Smooth muscle cell (in vitro differentiated cells): ENCODE measurements at regions not wholly inside any gene's neighbourhood (a gene's known extent, or its start where the extent isn't known, plus 50 kb on each side); places are given as distances from the start of the nearest gene placed in this dataset.

ENCODE experiments used
- DNase-seq: peaks from one replicate; lab custom pipeline; 2025; ENCODE audit not compliant: unreplicated experiment; lab: John Stamatoyannopoulos, UW
- H2AFZ ChIP-seq: fragments of 200-600 bp; sonication (generic); 2 replicates; pipeline ENCODE4 v1.6.0; 2016; ENCODE audit warnings: antibody characterized with exemption, low read depth, mild to moderate bottlenecking
- H3F3A ChIP-seq: fragments of 200-600 bp; sonication (generic); 2 replicates; pipeline ENCODE4 v1.6.0; 2017; ENCODE audit warnings: antibody characterized with exemption, low read depth
- H3K27ac ChIP-seq: fragments of 200-600 bp; sonication (generic); 2 replicates; pipeline ENCODE4 v1.5.1; 2016; ENCODE audit warnings: low read depth, mild to moderate bottlenecking
- H3K27me3 ChIP-seq: fragments of 200-600 bp; sonication (generic); 2 replicates; pipeline ENCODE4 v1.6.1; 2016; ENCODE audit warnings: low read depth, mild to moderate bottlenecking
- H3K36me3 ChIP-seq: fragments of 200-600 bp; sonication (generic); 2 replicates; pipeline ENCODE4 v1.5.1; 2016; ENCODE audit warnings: low read depth
- H3K4me1 ChIP-seq: fragments of 200-600 bp; sonication (generic); 2 replicates; pipeline ENCODE4 v1.5.1; 2016; ENCODE audit warnings: low read depth
- H3K4me2 ChIP-seq: fragments of 200-600 bp; sonication (generic); 2 replicates; pipeline ENCODE4 v1.6.0; 2016; ENCODE audit warnings: mild to moderate bottlenecking
- H3K4me3 ChIP-seq: fragments of 200-600 bp; sonication (generic); 2 replicates; pipeline ENCODE4 v1.5.1; 2016; ENCODE audit warnings: mild to moderate bottlenecking
- H3K79me2 ChIP-seq: fragments of 200-600 bp; sonication (generic); 2 replicates; pipeline ENCODE4 v1.6.0; 2016; ENCODE audit warnings: low read depth, mild to moderate bottlenecking
- H3K9ac ChIP-seq: fragments of 200-600 bp; sonication (generic); 2 replicates; pipeline ENCODE4 v1.6.0; 2016; ENCODE audit warnings: low read depth
- H3K9me3 ChIP-seq: fragments of 200-600 bp; sonication (generic); replicated peaks from 2 replicates; pipeline ENCODE4 v1.5.1; 2016; ENCODE audit warnings: low read depth
- H4K20me1 ChIP-seq: fragments of 200-600 bp; sonication (generic); 2 replicates; pipeline ENCODE4 v1.6.0; 2016; ENCODE audit warnings: low read depth
- WGBS: methylation state at CpG from one replicate; pipeline ENCODE4 v1.1.7; 2016; ENCODE audit warnings: low lambda C conversion rate; 5-methylcytosine and 5-hydroxymethylcytosine counted together
- TF ChIP-seq, protein P1 (sequence below): fragments of 200-600 bp; sonication (generic); IDR thresholded peaks from 2 replicates; pipeline ENCODE4 v1.5.1; 2017; ENCODE audit warnings: borderline replicate concordance, mild to moderate bottlenecking, antibody characterized with exemption; ENCODE audit not compliant: insufficient read depth, poor library complexity, severe bottlenecking

DNA sequence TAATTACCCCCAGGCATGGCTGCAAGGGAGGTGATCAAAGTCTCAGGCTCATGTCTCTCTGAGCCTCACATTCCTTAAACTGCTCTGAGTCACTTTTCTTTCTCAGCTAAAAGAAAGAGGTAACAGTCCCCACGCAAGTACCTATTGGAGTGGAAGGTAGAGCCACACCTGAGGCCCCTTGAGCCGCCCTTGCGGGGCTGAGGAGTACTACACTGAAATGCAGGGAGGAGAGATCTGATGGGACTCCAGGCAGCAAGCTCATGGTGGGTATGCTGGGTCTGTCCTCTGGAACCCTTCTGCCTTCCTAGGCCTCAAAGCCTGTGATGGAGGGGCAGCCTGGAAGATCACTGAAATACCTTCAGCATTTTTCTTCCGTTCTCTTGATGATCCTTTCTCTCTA, 960.0 kb downstream of the DNAJB9 start:
- Histone ChIP-seq H3K27ac (no peak overlapping the region), H4K20me1 (no peaks in the 10 kb centered on the region), H3F3A (no peaks in the 10 kb centered on the region), H3K4me2 (no peak overlapping the region), H3K27me3 (no peaks in the 10 kb centered on the region), H3K4me1 (no peaks in the 10 kb centered on the region), H3K9me3 (no peaks in the 10 kb centered on the region), H3K9ac (no peak overlapping the region), H3K79me2 (no peaks in the 10 kb centered on the region), H3K4me3 (no peak overlapping the region), H3K36me3 (no peaks in the 10 kb centered on the region), H2AFZ (no peak overlapping the region)
- DNase-seq, result no peak
- TF ChIP-seq, protein P1, sequence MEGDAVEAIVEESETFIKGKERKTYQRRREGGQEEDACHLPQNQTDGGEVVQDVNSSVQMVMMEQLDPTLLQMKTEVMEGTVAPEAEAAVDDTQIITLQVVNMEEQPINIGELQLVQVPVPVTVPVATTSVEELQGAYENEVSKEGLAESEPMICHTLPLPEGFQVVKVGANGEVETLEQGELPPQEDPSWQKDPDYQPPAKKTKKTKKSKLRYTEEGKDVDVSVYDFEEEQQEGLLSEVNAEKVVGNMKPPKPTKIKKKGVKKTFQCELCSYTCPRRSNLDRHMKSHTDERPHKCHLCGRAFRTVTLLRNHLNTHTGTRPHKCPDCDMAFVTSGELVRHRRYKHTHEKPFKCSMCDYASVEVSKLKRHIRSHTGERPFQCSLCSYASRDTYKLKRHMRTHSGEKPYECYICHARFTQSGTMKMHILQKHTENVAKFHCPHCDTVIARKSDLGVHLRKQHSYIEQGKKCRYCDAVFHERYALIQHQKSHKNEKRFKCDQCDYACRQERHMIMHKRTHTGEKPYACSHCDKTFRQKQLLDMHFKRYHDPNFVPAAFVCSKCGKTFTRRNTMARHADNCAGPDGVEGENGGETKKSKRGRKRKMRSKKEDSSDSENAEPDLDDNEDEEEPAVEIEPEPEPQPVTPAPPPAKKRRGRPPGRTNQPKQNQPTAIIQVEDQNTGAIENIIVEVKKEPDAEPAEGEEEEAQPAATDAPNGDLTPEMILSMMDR, result no peak
- 91% methylated on average over 4 of the region's 4 CpGs for WGBS

DNA sequence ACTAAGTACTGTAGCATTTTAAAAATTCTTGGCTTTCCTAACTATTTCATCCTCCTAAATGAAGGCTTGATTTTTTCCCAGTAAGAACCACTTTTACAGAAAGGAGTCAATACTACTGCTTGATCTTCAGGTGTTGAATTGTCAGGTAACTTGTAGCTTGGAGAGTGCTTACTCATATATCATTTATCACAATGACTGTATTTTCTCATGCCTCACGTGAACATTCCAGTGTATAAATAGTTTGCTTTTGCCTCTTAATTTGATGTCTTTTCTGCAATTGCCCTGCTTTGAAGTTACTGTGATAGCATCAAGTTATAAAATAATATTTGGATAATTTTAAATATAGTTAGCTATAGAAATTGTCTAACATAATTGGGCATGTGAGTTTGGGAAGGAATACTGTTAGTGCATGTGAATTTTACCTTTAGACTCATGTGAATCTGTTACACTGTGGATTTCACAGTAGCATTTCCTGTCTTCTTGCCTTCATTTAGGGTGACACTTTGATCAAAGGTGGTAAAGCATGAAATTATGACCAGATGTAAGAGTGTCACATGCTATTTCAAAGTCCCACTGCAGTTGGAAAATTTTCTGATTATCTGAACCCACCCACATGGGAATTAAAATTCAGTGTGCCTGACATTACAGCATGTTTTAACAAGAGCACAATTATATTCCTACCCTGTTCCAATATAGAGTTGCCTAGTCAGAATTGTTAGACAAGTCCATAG, 962.8 kb downstream of the DNAJB9 start:
- TF ChIP-seq, protein P1, result no peak
- Histone ChIP-seq H3K9ac (no peak overlapping the region), H3K4me1 (no peaks in the 10 kb centered on the region), H3K9me3 (no peaks in the 10 kb centered on the region), H3K79me2 (no peaks in the 10 kb centered on the region), H3K4me2 (no peak overlapping the region), H3K4me3 (no peak overlapping the region), H4K20me1 (no peaks in the 10 kb centered on the region), H3K27me3 (no peaks in the 10 kb centered on the region), H3K27ac (no peak overlapping the region), H3K36me3 (no peaks in the 10 kb centered on the region), H3F3A (no peaks in the 10 kb centered on the region), H2AFZ (peak overlapping the region; percentile 36)
- DNase-seq, result no peak
- 83% methylated on average over 1 of the region's 1 CpG for WGBS

DNA sequence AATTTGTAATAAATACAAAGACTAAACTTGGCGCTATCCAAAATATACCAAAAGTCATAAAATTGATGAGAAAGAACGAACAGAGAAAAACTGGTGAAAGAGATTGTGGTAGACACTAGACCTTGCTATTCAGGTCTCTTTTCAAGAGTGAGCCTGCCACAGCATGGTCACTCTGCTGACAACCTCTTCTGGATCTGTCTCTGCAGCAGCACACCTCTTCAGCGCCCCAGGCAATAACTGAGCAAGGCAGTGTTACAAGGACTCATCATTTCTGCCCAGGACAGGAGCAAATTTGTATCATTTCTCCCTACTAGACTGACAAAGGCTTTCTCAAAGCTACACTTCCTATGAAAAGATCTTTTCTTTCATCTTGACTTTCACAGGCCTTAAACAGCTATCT, 976.0 kb downstream of the DNAJB9 start:
- H3K9ac ChIP-seq, result no peak overlapping the region
- no peak overlapping the region for H3K4me3 ChIP-seq
- no peaks in the 10 kb centered on the region for H3K9me3 ChIP-seq
- no peaks in the 10 kb centered on the region for H4K20me1 ChIP-seq
- WGBS, result 46% methylated on average over 3 of the region's 3 CpGs
- H3K4me2 ChIP-seq, result no peak overlapping the region
- no peaks in the 10 kb centered on the region for H3K79me2 ChIP-seq
- no peaks in the 10 kb centered on the region for H3F3A ChIP-seq
- H3K36me3 ChIP-seq, result no peaks in the 10 kb centered on the region
- DNase-seq, result no peak
- no peak overlapping the region for H3K27ac ChIP-seq
- H2AFZ ChIP-seq, result no peak overlapping the region
- no peaks in the 10 kb centered on the region for H3K4me1 ChIP-seq
- no peaks in the 10 kb centered on the region for H3K27me3 ChIP-seq
- TF ChIP-seq, protein P1, result no peak
